ENCODE measurements at regions not wholly inside any gene's neighbourhood (a gene's known extent, or its start where the extent isn't known, plus 50 kb on each side); places are given as distances from the start of the nearest gene placed in this dataset.

DNA sequence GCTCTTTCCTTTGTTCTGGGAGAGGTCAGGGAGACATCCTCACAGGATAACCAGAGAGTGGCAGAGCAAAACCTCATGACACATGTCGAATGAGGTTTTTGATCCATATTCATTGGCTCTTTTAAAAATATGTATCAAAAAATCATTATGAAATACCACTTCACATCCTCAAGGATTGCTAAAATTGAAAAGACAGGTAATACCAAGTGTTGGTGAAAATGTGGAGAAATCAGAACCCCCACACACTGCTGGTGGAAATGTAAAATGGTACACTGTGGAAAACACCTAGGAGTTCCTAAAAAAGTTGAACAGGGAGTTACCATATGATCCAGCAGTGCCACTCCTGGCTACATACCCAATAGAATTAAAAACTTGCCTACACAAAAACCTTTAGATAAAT, 107.8 kb upstream of the ARID2 start:
- TF ChIP-seq GATA1 (IDR thresholded peaks at IDR 0.05; ENCODE audit: low read depth, low read length) (no peak), POLR2A (IDR thresholded peaks at IDR 0.05; ENCODE audit: low read length) (no peak)

Measured in erythroblast (primary cell).